ENCODE measurements at regions not wholly inside any gene's neighbourhood (a gene's known extent, or its start where the extent isn't known, plus 50 kb on each side); places are given as distances from the start of the nearest gene placed in this dataset.

DNA sequence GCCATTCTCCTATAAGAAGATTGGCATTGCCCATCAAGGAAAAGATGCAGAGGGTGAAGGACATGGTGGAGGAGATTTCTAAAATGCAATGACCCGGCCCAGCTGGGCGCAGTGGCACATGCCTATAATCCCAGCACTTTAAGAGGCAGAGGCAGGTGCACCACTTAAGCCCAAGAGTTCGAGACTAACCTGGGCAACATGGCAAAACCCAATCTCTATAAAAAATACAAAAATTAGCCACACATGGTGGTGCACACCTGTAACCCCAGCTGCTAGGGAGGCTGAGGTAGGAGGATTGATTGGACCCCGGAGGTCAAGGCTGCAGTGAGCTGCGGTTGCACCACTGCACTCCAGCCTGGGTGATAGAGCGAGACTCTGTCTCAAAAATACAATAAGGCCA is 331.8 kb downstream of the FOXO1 start:
- TF ChIP-seq, protein P1, sequence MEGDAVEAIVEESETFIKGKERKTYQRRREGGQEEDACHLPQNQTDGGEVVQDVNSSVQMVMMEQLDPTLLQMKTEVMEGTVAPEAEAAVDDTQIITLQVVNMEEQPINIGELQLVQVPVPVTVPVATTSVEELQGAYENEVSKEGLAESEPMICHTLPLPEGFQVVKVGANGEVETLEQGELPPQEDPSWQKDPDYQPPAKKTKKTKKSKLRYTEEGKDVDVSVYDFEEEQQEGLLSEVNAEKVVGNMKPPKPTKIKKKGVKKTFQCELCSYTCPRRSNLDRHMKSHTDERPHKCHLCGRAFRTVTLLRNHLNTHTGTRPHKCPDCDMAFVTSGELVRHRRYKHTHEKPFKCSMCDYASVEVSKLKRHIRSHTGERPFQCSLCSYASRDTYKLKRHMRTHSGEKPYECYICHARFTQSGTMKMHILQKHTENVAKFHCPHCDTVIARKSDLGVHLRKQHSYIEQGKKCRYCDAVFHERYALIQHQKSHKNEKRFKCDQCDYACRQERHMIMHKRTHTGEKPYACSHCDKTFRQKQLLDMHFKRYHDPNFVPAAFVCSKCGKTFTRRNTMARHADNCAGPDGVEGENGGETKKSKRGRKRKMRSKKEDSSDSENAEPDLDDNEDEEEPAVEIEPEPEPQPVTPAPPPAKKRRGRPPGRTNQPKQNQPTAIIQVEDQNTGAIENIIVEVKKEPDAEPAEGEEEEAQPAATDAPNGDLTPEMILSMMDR (conservative IDR thresholded peaks at IDR 0.05 in 1 of 2, IDR thresholded peaks at IDR 0.05 in 1 of 2; ENCODE audit: low read depth in 1 of 2, low read length in 2 of 2) = no peak
- TF ChIP-seq EZH2 (IDR thresholded peaks at IDR 0.05; ENCODE audit: low read length, missing control alignments) = no peak
- DNase-seq (ENCODE audit: low read depth in 2 of 2) = no peak
- H2AFZ ChIP-seq (ENCODE audit: low read length) = no peak overlapping the region
- no peaks in the 10 kb centered on the region for H3K9me3 ChIP-seq (ENCODE audit: control insufficient read depth, insufficient read depth, low read depth, low read length)
- no peak overlapping the region for H3K4me3 ChIP-seq (replicated peaks in 1 of 4; ENCODE audit: control extremely low read depth in 1 of 4, insufficient read depth in 1 of 4, low read depth in 3 of 4, low read length in 4 of 4)
- H3K4me1 ChIP-seq (ENCODE audit: control insufficient read depth, extremely low read depth, insufficient read depth, low read length) = no peaks in the 10 kb centered on the region
- H3K9ac ChIP-seq (ENCODE audit: insufficient read depth, low read length) = no peak overlapping the region
- H3K27me3 ChIP-seq (ENCODE audit: control insufficient read depth, insufficient read depth, low read length) = no peaks in the 10 kb centered on the region
- no peak overlapping the region for H3K27ac ChIP-seq (ENCODE audit: insufficient read depth, low read length)
- no peaks in the 10 kb centered on the region for H3K79me2 ChIP-seq (ENCODE audit: control insufficient read depth, insufficient read depth, low read length)
- H3K36me3 ChIP-seq (ENCODE audit: control insufficient read depth, insufficient read depth, low read length) = no peaks in the 10 kb centered on the region
- H4K20me1 ChIP-seq (ENCODE audit: control insufficient read depth, extremely low read depth, insufficient read depth, low read length) = no peaks in the 10 kb centered on the region
- no peak overlapping the region for H3K4me2 ChIP-seq (ENCODE audit: extremely low read depth, insufficient read depth, low read length)

DNA sequence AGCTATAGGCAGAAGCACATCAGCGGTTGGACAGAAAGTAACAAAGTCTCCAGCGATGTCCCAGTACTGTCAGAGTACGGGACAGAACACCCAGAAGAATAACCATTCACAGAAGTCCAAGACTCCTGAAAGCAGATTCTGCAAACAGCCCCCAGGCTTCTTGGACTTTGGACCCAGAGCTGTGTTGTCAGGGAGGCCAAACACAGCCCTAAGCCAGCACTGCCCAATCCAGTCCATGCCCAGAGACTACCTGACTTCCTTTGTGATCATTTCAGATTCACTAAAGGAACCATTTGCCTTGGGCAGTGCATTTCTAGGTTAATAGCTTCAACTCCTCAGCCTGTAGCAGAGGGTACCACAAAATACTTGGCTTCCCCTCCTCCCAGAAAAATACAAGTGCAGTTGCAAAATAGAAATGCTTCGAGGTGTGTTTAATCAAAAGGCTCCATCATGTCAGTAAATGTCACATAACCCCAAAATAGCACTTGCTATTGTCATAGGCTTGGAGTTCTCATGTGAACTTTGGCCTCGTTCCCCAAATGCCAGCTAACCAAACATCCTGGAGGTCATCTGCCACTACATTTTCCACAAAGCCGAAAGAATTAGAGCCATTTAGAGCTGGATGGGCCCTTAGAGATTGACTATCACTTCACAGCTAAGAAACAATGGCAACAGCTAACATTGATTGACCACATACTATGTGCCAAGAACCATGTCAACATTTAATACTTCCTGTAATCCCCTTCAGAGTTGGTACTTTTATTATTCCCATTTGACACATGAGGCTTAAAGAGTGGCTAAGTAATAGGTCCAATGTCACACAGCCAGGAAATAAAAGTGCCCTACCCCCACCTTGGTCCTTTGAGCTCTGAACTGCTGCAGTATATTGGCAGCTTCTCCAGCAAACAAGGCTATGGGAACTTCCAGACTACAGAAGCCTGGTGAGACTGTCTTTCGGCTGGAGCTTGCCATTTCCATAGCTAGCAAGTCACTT is 329.9 kb downstream of the FOXO1 start:
- DNase-seq (ENCODE audit: low read depth in 2 of 2) = no peak
- H3K4me1 ChIP-seq (ENCODE audit: control insufficient read depth, extremely low read depth, insufficient read depth, low read length) = no peaks in the 10 kb centered on the region
- H3K79me2 ChIP-seq (ENCODE audit: control insufficient read depth, insufficient read depth, low read length) = no peaks in the 10 kb centered on the region
- H3K9ac ChIP-seq (ENCODE audit: insufficient read depth, low read length) = no peak overlapping the region
- no peak overlapping the region for H3K4me2 ChIP-seq (ENCODE audit: extremely low read depth, insufficient read depth, low read length)
- no peaks in the 10 kb centered on the region for H3K9me3 ChIP-seq (ENCODE audit: control insufficient read depth, insufficient read depth, low read depth, low read length)
- H3K4me3 ChIP-seq (replicated peaks in 1 of 4; ENCODE audit: control extremely low read depth in 1 of 4, insufficient read depth in 1 of 4, low read depth in 3 of 4, low read length in 4 of 4) = no peak overlapping the region
- H3K27me3 ChIP-seq (ENCODE audit: control insufficient read depth, insufficient read depth, low read length) = no peaks in the 10 kb centered on the region
- TF ChIP-seq, protein P1 (conservative IDR thresholded peaks at IDR 0.05 in 1 of 2, IDR thresholded peaks at IDR 0.05 in 1 of 2; ENCODE audit: low read depth in 1 of 2, low read length in 2 of 2) = no peak
- TF ChIP-seq EZH2 (IDR thresholded peaks at IDR 0.05; ENCODE audit: low read length, missing control alignments) = no peak
- H2AFZ ChIP-seq (ENCODE audit: low read length) = no peak overlapping the region
- H4K20me1 ChIP-seq (ENCODE audit: control insufficient read depth, extremely low read depth, insufficient read depth, low read length) = no peaks in the 10 kb centered on the region
- no peak overlapping the region for H3K27ac ChIP-seq (ENCODE audit: insufficient read depth, low read length)
- no peaks in the 10 kb centered on the region for H3K36me3 ChIP-seq (ENCODE audit: control insufficient read depth, insufficient read depth, low read length)

DNA sequence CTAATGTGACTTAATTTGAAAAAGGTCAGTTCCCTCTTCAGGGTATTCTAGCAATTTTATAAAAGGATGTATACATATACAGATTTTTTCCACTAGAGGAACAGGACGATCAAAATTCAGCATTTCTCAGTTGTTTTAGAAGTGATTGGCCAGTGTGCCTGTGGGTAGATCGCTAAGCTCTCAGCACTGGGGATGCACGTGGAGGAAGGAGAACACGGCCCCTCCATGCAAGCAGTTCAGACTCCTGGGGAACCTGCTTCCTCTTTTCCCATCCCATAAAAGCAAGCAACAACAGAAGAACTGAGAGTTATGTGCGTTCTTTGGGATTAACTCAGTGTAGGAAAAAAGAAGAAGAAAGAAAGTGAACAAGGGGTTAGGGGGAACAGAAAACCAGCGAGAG is 328.8 kb downstream of the FOXO1 start:
- Histone ChIP-seq H3K4me1 (ENCODE audit: control insufficient read depth, extremely low read depth, insufficient read depth, low read length) (no peaks in the 10 kb centered on the region), H3K9me3 (ENCODE audit: control insufficient read depth, insufficient read depth, low read depth, low read length) (no peaks in the 10 kb centered on the region), H3K27ac (ENCODE audit: insufficient read depth, low read length) (no peak overlapping the region), H3K9ac (ENCODE audit: insufficient read depth, low read length) (no peak overlapping the region), H3K79me2 (ENCODE audit: control insufficient read depth, insufficient read depth, low read length) (no peaks in the 10 kb centered on the region), H4K20me1 (ENCODE audit: control insufficient read depth, extremely low read depth, insufficient read depth, low read length) (no peaks in the 10 kb centered on the region), H3K4me2 (ENCODE audit: extremely low read depth, insufficient read depth, low read length) (no peak overlapping the region), H3K36me3 (ENCODE audit: control insufficient read depth, insufficient read depth, low read length) (no peaks in the 10 kb centered on the region), H3K27me3 (ENCODE audit: control insufficient read depth, insufficient read depth, low read length) (no peaks in the 10 kb centered on the region), H2AFZ (ENCODE audit: low read length) (no peak overlapping the region), H3K4me3 (replicated peaks in 1 of 4; ENCODE audit: control extremely low read depth in 1 of 4, insufficient read depth in 1 of 4, low read depth in 3 of 4, low read length in 4 of 4) (no peak overlapping the region)
- no peak for TF ChIP-seq EZH2 (IDR thresholded peaks at IDR 0.05; ENCODE audit: low read length, missing control alignments)
- TF ChIP-seq, protein P1 (conservative IDR thresholded peaks at IDR 0.05 in 1 of 2, IDR thresholded peaks at IDR 0.05 in 1 of 2; ENCODE audit: low read depth in 1 of 2, low read length in 2 of 2) = no peak
- DNase-seq (ENCODE audit: low read depth in 2 of 2) = no peak

All from fibroblast of lung (primary cell).